Ascending aorta (tissue), 2 donors: ENCODE measurements at regions not wholly inside any gene's neighbourhood (a gene's known extent, or its start where the extent isn't known, plus 50 kb on each side); places are given as distances from the start of the nearest gene placed in this dataset.

Experiments used
- DNase-seq, 2 donors: peaks; one replicate each; pipeline ENCODE4 v3.0.0-alpha.2; 2019; ENCODE audit warnings: low spot score in 2 of 2
- H3K27ac ChIP-seq, 2 donors: fragments of 200-600 bp; sonication (generic); one replicate each; pipeline ENCODE4 v1.5.1; 2016 to 2017; ENCODE audit warnings: mild to moderate bottlenecking in 1 of 2
- H3K27me3 ChIP-seq: fragments of 200-600 bp; sonication (generic); one replicate; pipeline ENCODE4 v1.5.1; 2017
- H3K36me3 ChIP-seq, 2 donors: fragments of 200-600 bp; sonication (generic); one replicate each; pipeline ENCODE4 v1.5.1; 2016
- H3K4me1 ChIP-seq, 2 donors: fragments of 200-600 bp; sonication (generic); one replicate each; pipeline ENCODE4 v1.5.1; 2016 to 2017; ENCODE audit warnings: mild to moderate bottlenecking in 1 of 2
- H3K4me3 ChIP-seq, 2 donors: fragments of 200-600 bp; sonication (generic); one replicate each; pipeline ENCODE4 v1.5.1; 2016 to 2017; ENCODE audit warnings: mild to moderate bottlenecking in 1 of 2
- H3K9me3 ChIP-seq, 2 donors: fragments of 200-600 bp; sonication (generic); one replicate each; pipeline ENCODE4 v1.5.1; 2016
- CTCF ChIP-seq, 3 experiments: fragments of 200-600 bp in 2 of 3; fragments of 450-650 bp in 1 of 3; sonication (generic) in 2 of 3; IDR thresholded peaks; one replicate each; pipeline ENCODE4 v1.5.1; 2016 to 2019; ENCODE audit warnings: antibody characterized with exemption in 3 of 3, mild to moderate bottlenecking in 1 of 3, moderate library complexity in 1 of 3
- intact Hi-C: fragments of 100-400 bp; cut with DNase I; formaldehyde crosslinking; loops from one replicate; pipeline ENCODE4 v1.15.1; 2023

DNA sequence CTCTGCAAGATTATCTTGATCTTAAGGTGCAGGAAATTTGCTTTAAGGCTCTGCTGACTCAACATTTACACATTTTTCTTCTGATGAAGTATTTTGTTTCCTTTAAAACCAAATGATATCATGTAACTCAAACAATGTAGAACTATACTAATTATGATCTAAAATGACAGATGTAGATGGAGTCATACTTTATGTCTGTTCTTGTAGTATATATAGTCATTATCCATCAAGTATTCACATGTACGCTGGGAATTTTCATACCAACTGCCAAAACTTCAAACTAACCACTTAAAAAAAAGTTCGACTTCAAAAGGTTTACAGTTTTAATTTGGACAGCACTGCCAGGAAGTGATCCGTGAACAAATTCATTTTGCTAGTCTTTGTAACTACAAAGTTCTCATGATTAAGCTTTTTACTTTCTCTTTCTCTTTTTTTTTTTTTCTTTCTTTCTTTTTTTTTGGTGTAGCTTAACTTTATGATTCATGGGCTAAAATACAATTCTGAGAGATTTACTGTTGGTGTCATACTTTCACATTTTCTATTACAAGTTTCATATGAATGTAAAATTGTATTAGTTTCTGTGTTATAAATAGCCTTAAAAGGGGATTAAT, 509.0 kb upstream of the CXADR start:
- no peaks in the 10 kb centered on the region for H3K9me3 ChIP-seq
- peak overlapping the region; percentile 14 to 27 for H3K4me3 ChIP-seq
- H3K36me3 ChIP-seq = no peaks in the 10 kb centered on the region
- H3K27ac ChIP-seq = no peak overlapping the region
- no peaks in the 10 kb centered on the region for H3K27me3 ChIP-seq
- H3K4me1 ChIP-seq = no peaks in the 10 kb centered on the region
- intact Hi-C loops = no loop called here
- DNase-seq = no peak
- TF ChIP-seq CTCF (IDR thresholded peaks at IDR 0.05) = no peak

- Histone ChIP-seq H3K4me1 (no peaks in the 10 kb centered on the region), H3K27me3 (no peaks in the 10 kb centered on the region), H3K27ac (no peak overlapping the region), H3K9me3 (peaks cover 0 to 4% of the 10 kb centered on the region in 2 donors), H3K4me3 (no peak overlapping the region), H3K36me3 (no peaks in the 10 kb centered on the region)
- no peak for TF ChIP-seq CTCF (IDR thresholded peaks at IDR 0.05)
- DNase-seq = no peak
- intact Hi-C loops = no loop called here
Observed at GRCh38 chr21:17032141-17032655, 480.6 kb upstream of the CXADR start.

DNA sequence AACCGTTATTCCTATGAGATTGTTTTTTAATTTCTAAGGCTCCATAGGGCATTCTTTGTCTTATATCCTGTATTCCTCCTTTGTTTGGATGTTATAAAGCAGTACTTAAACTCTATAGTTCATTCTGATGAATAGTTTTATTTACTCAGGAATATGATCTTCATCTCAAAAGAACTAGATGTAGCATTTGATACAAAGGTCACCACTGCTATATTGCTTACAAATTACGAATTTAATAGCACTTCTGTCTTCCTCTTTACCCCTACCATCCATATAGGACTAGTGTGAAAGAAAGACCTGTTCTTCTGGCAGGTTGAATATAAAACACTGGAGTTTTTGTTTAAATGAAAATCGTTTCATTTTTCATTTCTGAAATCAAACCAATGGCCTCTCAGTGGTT, 468.1 kb upstream of the CXADR start:
- no peaks in the 10 kb centered on the region for H3K27me3 ChIP-seq
- no peaks in the 10 kb centered on the region for H3K36me3 ChIP-seq
- no peak overlapping the region for H3K4me3 ChIP-seq
- H3K4me1 ChIP-seq = no peaks in the 10 kb centered on the region
- intact Hi-C loops = no loop called here
- no peak overlapping the region for H3K27ac ChIP-seq
- TF ChIP-seq CTCF (IDR thresholded peaks at IDR 0.05) = no peak
- no peaks in the 10 kb centered on the region for H3K9me3 ChIP-seq
- no peak for DNase-seq

- intact Hi-C loops = no loop called here
- no peak for TF ChIP-seq CTCF (IDR thresholded peaks at IDR 0.05)
- Histone ChIP-seq H3K27ac (no peak overlapping the region), H3K9me3 (no peaks in the 10 kb centered on the region), H3K36me3 (no peaks in the 10 kb centered on the region), H3K27me3 (no peaks in the 10 kb centered on the region), H3K4me1 (no peaks in the 10 kb centered on the region), H3K4me3 (no peak overlapping the region)
- DNase-seq = no peak
Observed at GRCh38 chr21:17045214-17045853, 467.5 kb upstream of the CXADR start.

GRCh38 chr21:17048974-17049373, 463.9 kb upstream of the CXADR start:
- Histone ChIP-seq H3K4me3 (no peak overlapping the region), H3K9me3 (no peaks in the 10 kb centered on the region), H3K36me3 (no peaks in the 10 kb centered on the region), H3K4me1 (no peaks in the 10 kb centered on the region), H3K27ac (no peak overlapping the region), H3K27me3 (no peaks in the 10 kb centered on the region)
- intact Hi-C loops = no loop called here
- no peak for DNase-seq
- no peak for TF ChIP-seq CTCF (IDR thresholded peaks at IDR 0.05)
